ENCODE measurements at regions not wholly inside any gene's neighbourhood (a gene's known extent, or its start where the extent isn't known, plus 50 kb on each side); places are given as distances from the start of the nearest gene placed in this dataset.
"Not testable (repeated sequence)": the region's sequence is repeated elsewhere in the genome, so short reads cannot be mapped to it uniquely, and the experiment has no call there.

DNA sequence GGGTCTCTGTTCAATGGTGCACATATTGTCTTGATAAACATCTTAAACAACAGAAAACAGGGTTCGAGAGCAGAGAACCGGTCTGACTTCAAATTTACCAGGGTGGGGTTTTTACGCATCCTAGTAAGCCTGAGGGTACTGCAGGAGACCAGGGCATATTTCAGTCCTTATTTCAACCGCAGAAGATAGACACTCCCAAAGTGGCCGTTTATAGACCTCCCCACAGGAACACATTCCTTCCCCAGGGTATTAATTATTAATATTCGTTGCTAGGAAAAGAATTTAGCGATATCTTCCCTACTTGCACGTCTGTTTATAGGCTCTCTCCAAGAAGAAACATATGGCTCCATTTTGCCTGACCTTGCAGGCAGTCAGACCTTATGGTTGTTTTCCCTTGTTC is 1063.2 kb downstream of the DNAJB9 start:
- DNase-seq (ENCODE audit: low spot score) = not testable (repeated sequence)

DNA sequence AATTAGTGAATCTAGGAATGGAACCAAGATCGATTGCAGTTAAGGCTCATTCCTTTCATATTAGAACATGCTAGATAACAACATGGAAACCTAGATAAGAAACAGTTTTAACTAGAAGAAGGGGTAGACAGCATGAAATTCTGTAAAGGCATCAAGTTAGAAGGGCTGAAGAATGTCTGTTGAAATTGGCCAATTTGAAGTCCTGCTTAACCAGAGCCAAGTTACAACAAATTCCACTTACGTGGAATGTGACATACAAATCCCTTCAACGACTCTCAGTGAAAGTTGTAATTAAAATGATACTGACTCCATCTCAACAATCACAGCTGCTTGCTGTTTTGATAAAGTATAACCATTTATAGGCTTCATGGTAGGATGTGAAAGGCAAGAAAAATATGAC is 1065.7 kb downstream of the DNAJB9 start:
- no peak for DNase-seq (ENCODE audit: low spot score)

DNA sequence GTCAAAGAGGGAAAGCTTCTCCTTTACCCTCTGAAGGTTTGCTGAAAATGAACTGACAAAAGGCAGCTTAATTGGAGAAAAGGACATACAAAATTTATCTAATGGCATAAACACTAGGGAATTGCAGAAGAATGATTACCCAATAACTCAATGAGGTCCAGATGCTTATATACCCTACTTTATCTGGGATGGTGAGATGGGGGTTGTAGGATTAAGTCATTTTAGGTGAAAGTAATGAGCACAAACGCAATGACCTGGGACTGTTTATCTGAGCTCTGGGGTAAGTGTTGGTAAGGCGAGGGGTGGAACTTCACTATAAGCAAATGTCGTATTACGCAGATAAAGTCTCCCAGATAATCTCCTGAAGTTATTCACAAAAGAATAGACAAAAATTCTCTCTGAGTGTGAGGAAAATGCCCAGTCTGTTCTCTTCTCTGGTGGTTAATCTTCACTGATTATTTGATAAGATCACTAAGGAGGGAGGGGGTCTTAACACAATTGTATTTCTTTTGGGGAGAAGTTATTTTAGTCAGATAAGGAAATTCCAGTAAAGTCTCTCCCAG is 1067.8 kb downstream of the DNAJB9 start:
- no peak for DNase-seq (ENCODE audit: low spot score)

DNA sequence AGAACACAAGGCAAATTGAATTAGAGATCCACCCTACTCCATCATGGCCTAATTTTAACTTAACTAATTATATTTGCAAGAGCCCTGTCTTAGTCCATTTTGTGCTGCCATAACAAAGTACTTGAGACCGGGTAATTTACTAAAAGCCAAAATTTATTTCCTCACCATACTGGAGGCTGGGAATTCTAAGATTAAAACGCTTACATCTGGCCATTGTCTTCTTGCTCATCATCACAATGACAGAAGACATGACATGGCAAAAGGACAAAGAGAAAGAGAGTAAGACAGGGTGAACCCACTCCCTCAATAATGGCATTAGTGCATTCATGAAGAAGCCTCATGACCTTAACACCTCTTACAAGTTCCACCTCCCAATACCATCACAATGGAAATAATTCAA is 1068.6 kb downstream of the DNAJB9 start:
- no peak for DNase-seq (ENCODE audit: low spot score)

DNA sequence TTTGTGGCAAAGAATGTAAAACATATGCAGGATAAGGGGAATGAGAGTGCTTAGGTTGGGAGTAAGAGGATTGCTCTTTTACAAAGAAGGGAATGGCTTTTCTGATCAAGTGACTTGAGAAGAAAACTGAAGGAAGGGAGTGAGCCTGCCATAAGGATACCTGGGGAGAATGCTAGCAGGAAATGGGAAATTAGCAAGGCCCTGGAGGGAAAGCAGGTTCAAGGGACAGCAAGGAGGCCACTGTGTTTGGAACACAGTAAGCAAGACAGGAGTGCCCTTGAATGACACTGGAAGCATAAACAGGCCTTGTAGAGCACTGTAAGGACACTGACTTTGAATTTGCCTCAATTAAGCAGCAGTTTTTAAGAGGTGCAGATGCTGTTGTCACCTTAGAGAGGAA is 1069.9 kb downstream of the DNAJB9 start:
- DNase-seq (ENCODE audit: low spot score) = no peak

DNA sequence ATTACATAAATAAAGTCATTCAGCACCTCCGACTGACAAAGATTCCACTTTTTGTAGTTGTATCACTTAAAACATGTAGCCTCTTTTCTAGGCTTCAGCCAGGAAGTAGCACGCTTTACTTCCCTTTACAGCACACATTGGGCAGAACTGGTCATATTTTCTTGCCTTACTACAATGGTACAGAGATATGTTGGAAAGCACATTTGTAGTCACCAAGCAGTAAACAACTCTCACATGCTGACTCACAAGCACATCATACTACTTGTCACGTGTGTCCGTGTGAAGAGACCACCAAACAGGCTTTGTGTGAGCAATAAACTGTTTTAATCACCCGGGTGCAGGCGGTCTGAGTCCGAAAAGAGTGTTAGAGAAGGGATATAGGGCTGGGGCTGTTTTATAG is 1071.8 kb downstream of the DNAJB9 start:
- no peak for DNase-seq (ENCODE audit: low spot score)

DNA sequence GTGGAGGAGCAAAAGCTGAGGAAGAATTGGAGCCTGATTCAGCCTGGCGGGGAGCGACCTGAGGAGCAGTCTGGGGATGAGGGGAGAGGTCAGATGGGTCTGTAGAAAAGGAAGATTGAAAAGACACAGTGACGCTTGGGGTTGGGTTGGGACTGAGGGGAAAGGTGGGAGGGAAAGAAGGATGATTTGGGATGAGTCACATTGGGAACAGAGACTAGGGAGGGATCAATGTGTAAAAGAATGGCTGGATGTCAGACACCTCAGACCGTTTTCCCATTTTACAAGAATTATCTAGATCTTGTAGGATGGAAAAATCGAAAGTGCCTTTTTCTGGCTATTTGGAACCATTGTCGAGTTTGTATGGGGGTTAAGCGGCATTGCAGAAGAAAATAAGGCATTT is 1076.5 kb downstream of the DNAJB9 start:
- no peak for DNase-seq (ENCODE audit: low spot score)

DNA sequence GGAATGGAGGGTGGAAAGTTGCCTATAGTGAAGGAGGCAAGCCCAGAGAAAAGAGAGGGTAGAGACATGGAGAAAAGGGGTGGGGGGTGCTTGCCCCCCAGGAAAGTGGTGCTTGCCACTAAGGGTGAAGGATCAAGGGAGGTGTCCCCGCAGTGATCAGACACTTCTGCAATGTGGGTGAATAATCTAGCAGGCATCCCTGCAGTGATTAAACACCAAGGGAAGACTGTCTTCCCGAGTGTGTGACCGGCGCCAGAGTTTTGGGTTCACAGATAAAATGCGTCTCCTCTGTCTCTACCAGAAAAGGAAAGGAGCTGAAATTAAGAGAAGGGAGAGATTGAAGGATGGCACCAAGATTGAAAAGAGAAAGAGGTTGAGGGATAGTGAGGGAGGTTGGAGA is 1076.9 kb downstream of the DNAJB9 start:
- not testable (repeated sequence) for DNase-seq (ENCODE audit: low spot score)

DNA sequence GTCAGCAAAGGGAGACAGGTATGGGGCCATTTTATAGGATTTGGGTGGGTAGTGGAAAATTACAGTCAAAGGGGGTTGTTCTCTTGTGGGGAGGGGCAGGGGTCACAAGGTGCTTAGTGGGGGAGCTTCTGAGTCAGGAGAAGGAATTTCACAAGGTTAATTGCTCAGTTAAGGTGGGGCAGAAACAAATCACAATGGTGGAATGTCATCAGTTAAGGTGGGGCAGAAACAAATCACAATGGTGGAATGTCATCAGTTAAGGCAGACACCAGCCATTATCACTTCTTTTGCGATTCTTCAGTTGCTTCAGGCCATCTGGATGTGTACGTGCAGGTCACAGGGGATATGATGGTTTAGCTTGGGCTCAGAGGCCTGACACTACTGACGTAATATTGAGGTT is 1077.6 kb downstream of the DNAJB9 start:
- not testable (repeated sequence) for DNase-seq (ENCODE audit: low spot score)

DNA sequence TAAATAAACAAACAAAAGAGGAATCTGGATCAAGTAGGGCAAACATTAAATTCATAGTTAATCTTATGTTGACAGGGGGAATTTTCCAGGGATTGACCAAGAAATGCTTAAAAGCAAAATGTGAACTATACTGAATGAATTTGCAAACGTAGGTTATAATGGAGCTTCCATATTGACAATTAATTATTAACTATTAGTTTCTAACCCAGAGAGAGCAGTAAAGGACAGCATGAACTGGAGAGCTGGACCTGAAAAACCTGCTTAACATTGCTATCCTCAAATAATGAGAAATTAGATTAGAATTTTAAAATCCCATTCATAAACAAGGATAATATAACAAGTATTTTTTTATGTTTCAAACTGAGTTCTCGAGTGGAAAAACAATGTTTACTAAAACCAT is 1089.6 kb downstream of the DNAJB9 start:
- no peak for DNase-seq (ENCODE audit: low spot score)

DNA sequence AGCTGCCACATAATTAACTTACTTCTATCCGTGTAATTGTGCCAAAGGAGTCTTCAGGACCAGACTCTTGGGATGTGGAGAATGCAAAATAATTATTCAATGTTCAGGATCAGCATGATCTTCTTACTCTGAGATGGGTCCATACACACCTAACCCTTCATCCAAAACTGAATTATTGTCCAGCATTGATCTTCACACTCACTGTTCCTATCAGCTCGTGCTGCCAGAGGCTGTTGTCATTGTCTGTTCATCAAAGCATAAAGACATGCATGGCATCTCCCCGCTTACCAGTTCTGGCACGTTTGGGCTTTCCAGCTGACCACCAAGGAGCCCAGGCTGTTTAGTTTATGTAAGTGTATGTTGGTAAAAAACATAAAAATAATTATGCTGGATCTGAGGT is 1090.7 kb downstream of the DNAJB9 start:
- DNase-seq (ENCODE audit: low spot score) = no peak

DNA sequence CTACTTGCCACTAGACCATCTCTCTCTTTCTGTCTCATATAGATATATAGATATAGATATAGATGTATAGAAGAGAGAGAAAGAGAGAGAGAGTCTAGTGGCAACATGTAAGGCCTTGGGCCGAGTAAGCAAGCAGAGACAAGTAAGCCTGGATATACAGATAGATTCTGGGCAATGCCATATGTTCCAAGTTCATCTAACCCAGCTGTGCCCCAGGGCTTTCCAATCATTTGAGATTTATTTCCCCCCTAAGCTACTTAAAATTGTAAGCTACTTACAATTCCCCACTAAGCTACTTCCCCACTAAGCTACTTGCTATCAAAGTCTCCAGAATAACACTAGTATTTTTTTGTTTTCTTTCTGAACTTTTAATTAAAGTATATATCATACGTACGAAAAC is 1094.1 kb downstream of the DNAJB9 start:
- DNase-seq (ENCODE audit: low spot score) = no peak

DNA sequence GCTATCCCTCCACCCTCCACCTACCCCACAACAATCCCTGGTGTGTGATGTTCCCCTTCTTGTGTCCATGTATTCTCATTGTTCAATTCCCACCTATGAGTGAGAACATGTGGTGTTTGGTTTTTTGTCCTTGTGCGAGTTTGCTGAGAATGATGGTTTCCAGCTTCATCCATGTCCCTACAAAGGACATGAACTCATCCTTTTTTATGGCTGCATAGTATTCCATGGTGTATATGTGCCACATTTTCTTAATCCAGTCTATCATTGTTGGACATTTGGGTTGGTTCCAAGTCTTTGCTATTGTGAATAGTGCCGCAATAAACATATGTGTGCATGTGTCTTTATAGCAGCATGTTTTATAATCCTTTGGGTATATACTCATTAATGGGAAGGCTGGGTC is 1117.6 kb downstream of the DNAJB9 start:
- not testable (repeated sequence) for DNase-seq (ENCODE audit: low spot score)

DNA sequence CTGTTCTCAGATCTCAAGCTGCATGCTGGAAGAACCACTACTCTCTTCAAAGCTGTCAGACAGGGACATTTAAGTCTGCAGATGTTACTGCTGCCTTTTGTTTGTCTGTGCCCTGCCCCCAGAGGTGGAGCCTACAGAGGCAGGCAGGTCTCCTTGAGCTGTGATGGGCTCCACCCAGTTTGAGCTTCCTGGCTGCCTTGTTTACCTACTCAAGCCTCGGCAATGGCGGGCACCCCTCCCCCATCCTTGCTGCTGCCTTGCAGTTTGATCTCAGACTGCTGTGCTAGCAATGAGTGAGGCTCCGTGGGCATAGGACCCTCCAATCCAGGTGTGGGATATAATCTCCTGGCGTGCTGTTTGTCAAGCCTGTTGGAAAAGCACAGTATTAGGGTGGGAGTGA is 1122.9 kb downstream of the DNAJB9 start:
- DNase-seq (ENCODE audit: low spot score) = not testable (repeated sequence)

DNA sequence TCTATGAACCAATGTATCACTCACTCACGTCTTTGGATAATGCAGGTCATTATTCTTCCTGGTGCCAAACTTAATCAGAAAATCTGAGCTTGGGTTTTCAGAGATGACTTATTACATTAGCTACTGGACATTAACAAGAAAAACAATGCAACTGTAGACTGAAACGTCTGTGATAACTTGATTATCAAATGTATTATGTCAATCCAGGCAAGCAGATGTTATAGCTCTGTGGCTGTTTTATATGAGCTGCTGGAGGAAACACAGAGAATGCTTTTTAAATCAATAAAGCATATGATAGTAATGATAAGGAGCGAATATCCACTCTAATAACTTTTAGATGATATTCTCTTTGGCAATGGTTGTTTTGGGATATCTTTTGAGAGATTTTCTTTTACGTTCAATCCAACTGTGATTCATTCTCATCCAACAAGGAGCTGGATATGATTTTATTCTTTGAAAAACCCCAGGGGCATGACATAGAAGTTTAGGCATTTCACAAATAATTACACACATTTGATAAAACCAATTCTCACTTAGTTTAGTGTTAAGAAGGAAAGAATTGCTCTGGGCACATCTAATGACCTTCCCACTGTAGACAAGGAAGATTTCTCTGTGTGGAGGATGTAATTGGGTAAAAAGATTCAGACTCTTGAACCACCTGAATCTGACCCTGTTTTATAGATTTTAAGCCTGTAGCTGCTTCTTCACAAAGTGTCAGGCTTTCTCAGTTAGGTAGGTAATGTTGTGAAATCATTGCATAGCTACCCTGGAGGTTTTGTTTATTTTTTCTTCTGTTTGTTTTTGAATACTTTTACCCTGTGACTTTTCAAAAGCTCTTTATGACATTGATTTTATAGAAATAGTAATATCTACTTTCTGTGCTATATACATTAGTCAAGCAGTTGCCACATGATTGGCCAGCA is 1124.7 kb downstream of the DNAJB9 start:
- no peak for DNase-seq (ENCODE audit: low spot score)

DNA sequence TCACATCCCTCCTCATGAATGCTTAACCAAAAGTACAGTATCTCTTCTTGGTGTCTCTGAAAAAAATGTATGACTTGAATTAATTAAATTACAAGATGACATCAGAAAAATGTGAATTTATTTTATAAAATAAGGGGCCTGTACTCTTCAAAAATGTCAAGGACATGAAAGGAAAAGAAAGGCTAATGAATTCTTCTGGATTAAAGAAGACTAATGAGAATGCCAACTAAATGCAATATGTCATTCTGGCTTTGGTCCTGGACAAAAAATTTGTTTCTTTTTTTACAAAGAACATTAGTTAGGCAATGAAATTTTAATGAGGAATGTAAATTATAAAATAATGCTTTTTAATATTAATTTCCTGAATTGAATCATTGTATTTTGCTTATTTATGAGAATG is 1125.7 kb downstream of the DNAJB9 start:
- DNase-seq (ENCODE audit: low spot score) = no peak

DNA sequence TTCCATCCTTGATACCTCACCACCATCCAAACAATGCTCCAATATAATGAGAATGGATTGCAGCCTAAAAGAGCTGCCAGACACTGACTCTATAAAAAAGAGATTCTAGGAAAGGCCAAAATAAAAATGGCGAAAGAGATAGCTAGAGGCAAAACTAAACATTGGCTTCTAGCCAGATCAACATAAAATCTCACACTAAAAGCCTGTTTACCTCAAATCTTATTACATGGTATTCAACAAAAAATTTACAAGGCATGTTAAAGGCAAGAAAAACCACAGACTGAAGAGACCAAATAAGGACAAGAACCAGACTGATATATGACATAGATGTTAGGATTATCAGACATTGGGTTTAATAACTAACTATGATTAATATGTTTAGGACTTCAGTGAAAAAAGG is 1127.0 kb downstream of the DNAJB9 start:
- no peak for DNase-seq (ENCODE audit: low spot score)

DNA sequence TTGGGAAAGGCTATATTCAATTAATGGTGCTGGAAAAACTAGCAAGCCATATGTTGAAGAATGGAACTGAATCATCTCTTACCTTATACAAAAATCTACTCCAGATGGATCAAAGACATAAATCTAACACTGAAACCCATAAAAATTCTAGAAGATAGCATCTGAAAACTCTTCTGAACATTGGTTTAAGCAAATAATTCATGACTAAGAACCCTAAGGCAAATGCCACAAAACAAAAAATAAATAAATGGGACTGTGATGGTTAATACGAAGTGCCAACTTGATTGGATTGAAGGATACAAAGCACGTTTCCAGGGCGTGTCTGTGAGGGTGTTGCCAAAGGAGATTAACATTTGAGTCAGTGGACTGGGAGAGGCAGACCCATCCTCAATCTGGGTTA is 1130.0 kb downstream of the DNAJB9 start:
- no peak for DNase-seq (ENCODE audit: low spot score)

DNA sequence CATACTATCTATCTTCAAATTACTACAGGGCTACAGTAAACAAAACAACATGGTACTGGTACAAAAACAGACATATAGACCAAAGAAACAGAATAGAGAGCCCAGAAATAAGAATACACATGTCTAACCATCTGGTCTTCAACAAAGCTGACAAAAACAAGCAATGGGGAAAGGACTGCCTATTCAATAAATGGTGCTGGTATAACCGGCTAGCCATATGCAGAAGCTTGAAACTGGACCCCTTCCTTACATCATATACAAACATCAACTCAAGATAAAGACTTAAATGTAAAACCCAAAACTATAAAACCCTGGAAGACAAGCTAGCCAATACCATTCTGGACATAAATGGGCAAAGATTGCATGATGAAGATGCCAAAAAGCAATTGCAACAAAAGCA is 1143.7 kb downstream of the DNAJB9 start:
- DNase-seq (ENCODE audit: low spot score) = no peak

DNA sequence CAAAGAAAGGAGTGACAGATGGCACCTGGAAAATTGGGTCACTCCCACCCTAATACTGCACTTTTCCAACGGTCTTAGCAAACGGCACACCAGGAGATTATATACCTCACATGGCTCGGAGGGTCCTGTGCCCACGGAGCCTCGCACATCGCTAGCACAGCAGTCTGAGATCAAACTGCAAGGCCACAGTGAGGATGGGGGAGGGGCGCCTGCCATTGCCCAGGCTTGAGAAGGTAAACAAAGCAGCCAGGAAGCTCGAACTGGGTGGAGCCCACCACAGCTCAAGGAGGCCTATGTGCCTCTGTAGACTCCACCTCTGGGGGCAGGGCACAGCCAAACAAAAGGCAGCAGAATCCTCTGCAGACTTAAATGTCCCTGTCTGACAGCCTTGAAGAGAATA is 1149.7 kb downstream of the DNAJB9 start:
- not testable (repeated sequence) for DNase-seq (ENCODE audit: low spot score)

DNA sequence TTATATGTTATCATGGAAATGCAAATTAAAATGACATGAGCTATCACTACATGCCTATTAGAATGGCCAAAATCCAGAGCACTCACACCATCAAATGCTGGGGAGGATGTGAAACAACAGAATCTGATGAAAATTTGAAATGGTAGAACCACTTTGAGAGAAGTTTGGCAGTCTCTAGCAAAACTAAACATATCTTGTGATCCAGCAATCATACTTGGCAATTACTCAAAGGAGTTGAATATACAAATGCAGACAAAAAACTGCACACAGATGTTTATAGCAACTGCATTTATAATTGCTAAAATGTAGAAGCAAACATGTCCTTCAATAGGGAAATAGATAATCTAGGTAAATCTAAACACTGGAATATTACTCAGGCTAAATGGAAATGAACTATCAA is 1164.9 kb downstream of the DNAJB9 start:
- DNase-seq (ENCODE audit: low spot score) = no peak

DNA sequence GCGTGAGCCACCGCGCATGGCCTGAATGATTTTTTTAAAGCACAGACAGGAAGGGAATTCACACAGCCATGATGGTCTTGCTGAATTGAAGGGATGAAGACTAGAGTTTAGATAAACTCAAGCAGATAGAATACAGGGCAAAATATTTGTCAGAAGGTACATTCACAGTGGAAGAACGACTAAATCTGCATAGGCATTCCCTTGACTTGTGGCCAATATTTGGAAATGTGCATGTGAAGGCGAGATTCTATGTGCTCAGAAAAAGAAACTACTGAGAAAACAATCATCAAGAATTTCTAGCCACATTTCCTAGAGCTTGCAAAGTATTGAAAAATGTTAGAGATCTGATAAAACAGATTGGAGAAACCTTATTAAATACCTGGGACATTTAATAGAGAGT is 1166.2 kb downstream of the DNAJB9 start:
- no peak for DNase-seq (ENCODE audit: low spot score)

DNA sequence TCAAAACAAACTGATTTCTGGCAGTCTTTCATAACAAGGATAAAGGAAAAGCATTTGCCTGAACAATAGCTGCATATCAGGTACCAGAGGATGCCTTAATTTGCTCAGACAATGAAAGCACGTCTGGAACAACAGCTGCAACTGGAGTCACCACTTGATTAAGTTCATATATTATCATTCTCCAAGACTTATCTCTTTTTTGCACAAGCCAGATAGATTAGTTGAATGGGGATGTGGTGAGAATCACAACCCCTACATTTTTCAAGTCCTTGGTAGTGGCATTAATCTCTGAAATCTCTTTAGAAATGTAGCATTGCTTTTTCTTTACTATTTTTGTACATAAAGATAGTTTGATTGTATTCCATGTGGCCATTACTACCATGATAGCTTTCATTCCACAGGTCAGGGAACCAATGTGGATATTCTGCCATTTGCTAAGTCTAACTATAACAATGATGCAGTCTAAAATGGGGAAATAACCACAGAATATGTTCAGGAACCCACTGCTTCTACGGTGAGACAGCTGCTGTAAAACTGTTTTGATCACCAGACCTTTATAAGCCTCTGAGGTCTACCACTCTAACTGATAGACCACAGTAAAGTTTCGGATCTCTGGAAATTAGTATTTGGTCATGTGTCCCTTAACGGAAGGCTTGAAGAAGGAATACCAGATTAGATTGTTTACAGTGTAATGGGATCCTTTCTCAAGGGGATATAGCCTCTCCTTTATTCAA is 1176.2 kb downstream of the DNAJB9 start:
- DNase-seq (ENCODE audit: low spot score) = no peak
